T-helper 2 cell (primary cell): ENCODE measurements at regions not wholly inside any gene's neighbourhood (a gene's known extent, or its start where the extent isn't known, plus 50 kb on each side); places are given as distances from the start of the nearest gene placed in this dataset.
A peak's percentile ranks its signal among the peaks of the same experiment; 100 is the strongest.

ENCODE experiments used
- DNase-seq, 5 experiments: peaks; one replicate each; pipeline versions ENCODE4 v3.0.0 to v3.0.0-alpha.2; 2012 to 2022

DNA sequence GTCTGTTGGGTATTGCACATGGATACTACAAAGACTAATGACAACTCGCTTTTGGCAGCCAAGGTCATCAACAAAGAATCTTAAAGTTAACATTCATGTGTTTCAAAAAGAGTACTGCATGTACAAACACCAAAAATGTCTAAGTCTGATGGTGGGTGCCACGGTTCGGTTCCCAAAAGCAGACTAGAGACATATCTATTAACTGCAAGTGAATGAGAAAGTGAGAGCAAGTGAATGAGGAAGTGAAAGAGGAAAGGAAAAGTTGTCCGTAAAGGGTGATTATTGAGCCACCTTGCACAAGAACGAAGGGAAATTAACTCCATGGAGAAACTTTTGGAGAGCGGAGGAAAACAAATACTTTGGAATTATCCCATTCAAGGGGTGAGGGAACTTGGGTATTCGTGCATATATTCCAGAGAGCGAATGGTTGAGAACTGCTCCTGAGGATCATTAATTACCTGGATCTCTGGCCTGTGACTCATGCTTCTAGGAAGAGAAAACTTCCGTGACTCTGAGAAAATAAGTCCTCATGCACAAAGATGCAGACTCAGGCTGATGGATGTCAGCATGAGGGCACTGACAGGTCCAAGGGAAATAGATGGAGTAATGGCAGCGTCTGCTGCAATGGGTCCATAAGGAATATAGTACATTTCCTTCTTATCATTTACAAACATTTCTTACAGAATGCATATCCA, 336.5 kb upstream of the TGFBR2 start:
- DNase-seq, result no peak

- DNase-seq, result no peak
Observed at GRCh38 chr3:30271781-30272180, 334.6 kb upstream of the TGFBR2 start.

- DNase-seq, result no peak
Observed at GRCh38 chr3:30273304-30274072, 332.9 kb upstream of the TGFBR2 start.

GRCh38 chr3:30277494-30277893, 328.9 kb upstream of the TGFBR2 start:
- no peak for DNase-seq

- no peak for DNase-seq
Observed at GRCh38 chr3:30281526-30281925, 324.9 kb upstream of the TGFBR2 start.

DNA sequence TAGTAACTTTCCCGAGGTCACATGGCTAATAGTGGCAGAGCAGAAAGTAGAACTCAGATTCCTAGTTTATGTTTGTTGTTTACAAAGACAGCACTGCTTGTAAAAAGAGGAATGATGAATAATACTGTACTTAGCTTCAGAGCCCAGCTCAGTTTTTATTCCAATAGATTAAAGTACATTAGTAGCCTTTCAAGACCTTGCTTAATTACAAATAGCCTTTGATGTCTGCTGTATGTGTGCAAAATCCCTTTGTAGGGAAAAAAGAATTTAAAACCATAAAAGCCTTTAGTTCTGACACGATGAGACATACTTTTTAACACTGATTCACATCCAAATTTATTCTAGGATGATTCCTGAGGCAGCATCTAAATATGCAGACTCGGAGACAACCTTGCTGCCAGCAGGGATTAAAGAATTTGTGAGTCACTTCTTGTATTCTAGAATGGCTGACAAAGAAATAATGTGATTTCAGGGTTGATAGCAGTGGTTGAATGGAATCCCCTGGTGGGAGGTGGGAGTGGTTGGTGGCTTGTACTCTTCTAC, 324.2 kb upstream of the TGFBR2 start:
- no peak for DNase-seq

DNA sequence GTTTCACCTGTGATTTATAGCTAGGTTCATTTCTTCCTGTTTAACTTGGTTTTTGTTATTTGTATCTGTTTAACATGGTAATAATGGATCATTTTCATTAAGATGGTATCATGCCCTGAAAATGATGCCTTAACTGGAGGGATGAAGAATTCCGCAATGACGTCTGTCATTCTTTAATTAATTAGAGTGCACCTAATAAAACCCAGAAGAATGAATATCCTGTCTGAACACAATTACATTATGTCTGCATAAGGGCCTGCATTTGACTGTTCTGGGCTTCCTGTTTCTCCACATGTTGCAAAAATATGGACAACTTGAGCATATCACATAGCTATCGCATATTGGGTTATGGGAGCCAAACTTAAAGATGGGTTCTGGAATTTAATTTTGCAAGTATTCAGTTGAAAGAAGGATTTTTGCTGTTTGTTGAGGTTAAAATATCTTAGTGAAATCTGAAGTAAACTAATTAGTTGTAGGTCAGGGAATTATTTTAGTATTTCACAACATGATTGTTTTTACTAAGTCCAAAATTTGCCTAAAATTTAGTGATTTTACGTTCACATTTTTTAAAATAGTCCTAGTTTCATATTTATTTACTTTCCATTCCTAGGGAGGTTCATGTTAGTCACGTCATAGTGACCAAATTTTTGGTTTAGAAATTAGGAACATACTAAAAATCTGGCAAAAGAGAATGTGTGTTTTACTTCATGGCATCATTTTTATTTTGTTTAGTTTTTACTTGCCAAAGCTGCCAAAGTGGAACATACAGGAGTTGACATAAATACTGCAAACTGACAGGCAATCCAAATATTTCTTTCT, 321.0 kb upstream of the TGFBR2 start:
- DNase-seq, result no peak

DNA sequence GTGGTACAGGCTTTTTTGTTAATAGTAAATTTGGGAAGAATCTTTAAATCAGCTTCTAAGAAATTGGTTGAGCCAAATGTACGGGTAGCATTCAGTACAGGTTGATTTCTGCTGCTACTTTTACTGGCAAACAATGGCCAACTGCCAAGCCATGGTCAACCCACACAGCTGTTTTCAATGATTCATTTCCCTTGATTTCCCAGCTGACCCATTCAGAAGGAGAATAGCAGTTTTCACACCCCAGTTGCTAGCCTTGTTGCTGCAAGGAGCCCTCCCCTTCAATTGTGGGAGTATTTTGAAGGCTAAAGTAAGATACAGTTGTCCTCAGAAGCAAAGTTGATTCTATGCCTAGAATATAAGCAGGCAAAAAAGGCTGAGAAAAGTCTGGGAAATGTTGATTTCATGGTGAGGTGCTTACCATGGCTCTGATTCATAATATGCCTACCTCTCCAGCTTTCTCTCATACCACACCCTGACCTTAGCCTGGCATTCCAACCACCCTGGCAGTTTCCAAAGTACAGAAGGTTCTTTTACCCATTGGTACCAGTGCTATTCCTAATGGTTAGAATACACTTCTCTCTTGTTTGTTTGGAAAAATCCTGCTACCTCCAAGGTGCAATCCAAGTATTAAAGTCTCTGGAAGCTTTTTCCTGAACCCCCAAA, 320.3 kb upstream of the TGFBR2 start:
- no peak for DNase-seq

- DNase-seq, result no peak
Observed at GRCh38 chr3:30286811-30287210, 319.6 kb upstream of the TGFBR2 start.

DNA sequence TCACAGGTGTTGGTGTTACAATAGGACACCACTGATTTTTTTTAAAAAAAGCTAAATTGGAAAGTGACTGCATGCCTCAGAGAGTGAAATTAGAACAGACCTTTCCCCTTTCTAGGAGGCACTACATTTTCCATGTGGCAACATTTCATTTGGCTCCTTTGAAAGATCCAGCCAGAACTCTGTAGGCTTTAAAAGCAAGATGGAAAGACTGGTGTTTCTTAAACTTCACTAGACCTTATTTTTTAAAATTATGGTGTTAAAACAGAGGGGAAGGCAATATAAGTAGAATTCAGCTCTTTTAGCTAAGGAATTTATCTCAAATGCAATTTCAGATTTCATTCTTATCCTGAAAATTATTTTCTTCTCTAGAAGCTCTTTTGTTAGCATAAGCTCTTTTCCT, 317.6 kb upstream of the TGFBR2 start:
- no peak for DNase-seq

DNA sequence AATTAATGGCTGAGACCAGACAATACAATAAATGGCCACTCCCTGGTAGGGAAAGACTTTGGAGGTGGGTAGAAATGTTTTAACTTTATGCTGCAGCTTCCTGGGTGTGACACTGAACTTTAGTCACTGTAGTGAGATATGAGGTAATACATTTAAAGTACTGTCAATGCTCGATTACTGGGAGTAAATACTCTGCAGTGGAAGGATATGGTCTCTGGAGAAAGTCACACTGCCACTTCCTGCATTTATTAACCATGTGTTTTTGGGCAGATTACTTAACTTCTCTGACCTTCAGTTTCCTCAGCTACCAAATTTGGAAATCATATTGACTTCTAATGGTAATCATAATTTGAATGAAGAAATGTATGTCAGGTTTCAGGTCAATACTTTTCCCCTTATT, 317.1 kb upstream of the TGFBR2 start:
- DNase-seq, result no peak

- no peak for DNase-seq
Observed at GRCh38 chr3:30289766-30290165, 316.6 kb upstream of the TGFBR2 start.

DNA sequence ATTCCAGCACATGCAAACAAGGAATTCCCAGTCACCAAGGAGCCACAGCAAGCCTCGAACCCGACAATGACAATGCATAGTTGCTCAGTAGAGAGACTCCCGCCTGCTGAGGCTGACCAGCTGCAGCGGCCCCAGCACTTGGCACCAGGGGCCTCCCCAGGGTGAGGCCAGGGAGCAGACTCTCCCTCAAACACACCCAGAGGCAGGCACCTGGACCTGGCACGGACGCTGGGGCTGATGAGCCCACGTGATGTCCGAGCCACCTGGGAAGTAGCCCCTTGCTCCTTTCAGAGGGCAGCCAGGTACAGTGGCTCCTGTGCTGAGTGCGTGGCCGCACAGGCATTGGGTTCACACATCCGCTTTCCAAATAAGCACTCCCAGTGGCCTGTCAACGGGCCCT, 315.9 kb upstream of the TGFBR2 start:
- no peak for DNase-seq

DNA sequence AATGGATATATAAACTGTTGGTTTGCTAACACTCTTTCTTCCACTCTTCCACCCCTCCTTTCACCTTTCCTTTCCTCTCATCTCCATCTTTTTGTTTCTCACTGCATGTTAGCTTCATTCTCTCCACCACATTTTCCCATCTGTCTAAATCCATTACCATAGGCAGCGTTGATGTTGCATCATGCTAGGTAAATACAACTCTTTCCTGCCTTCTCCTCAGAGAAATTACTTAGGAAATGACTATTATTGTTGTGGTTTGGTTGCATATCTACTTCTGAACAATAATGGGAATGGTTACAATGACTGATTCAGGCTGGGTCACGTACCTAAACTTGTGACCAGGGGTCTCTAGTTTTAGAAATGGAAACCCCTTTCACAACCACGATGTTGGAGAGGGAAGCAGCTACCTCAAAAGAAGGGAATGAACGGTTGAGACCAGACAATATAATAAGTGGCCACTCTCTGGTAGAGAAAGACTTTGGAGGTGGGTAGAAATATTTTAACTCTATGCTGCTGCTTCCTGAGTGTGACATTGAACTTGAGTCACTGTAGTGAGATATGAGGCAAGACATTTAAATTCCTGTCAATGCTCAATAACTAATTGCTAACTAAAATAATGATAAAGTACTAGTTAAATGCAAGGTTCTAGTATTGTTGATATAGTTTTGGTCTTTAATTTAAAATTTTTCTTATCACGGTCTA, 314.1 kb upstream of the TGFBR2 start:
- no peak for DNase-seq

DNA sequence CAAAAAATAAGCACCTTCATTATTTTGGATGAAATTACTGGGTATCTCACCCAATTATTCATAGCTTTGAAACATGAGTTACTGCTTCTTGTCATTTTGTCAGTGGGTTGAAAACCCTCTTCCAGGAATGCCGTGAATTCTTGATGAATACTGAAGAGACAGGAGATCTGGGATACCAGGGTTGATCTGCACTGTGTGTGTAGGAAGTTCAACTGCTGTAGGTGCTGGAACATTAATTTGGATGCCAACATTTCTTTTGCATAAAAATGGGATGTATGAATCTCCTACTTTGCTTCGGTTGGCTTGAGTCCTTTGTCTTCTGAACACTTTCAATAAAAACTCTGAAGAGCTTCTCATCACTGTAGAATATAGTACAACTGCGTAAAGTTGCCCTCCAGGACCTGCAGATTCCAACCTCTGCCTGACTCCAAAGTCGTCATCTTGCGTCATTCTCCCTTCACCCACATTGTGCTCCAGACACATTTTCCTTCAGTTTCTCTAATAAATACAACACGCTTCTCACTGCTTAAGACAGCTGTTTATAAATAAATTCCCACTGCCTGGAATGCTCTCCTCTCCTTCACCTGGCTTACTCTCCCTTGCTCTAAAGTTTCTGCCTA, 312.7 kb upstream of the TGFBR2 start:
- DNase-seq, result no peak

DNA sequence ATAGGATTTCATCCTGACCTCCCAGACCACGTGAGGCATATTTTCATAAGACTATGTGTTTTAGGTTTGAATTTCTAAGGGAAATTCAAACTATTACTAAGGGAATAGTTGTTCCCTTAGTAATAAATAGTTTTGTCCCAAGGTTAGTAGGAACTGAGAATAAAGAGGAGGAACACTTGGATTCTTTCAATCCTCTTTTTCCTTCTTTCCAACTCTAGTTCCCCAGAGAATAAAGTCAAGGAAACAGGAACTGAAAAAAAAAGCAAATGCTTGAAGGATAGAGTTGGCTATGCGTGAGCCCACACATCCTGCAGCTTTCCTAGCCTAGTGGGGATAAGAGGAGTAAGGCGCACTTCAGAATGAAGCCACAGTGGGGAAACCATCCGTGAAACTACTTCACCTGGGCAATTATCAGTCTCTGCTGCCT, 312.1 kb upstream of the TGFBR2 start:
- DNase-seq, result no peak

- DNase-seq, result no peak
Observed at GRCh38 chr3:30297112-30297511, 309.3 kb upstream of the TGFBR2 start.

DNA sequence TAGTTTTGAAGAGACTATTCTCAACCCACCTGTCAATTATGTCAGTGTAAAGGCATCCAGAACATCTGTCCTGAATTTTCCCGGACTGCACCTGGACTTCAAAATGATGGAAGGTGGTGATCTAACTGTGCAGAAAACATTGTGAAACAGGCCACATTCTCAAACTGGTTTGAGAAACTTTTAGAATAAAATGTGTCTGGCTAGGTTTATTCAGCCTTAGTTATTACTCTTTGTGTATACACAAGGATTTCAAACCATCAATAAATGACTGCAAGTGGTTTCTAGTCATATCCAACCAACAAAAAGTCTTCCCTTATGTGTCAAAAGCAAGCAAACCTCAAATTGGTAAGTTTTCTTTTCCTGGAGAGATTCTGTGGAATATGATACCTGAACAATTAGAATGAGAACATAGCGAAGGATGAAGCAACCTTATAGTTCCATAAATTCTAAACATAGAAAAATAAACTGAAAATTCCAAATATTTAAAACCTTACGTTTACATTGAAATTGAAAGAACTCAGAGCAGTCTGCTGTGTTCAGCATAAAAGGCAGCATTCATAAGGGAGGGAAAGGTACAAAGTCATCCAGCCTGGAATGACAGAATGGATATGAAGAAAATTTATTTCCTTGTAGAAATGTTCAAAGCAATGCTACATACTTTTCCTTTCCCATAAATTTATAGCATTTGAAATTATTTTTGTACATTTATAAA, 306.6 kb upstream of the TGFBR2 start:
- DNase-seq, result no peak

DNA sequence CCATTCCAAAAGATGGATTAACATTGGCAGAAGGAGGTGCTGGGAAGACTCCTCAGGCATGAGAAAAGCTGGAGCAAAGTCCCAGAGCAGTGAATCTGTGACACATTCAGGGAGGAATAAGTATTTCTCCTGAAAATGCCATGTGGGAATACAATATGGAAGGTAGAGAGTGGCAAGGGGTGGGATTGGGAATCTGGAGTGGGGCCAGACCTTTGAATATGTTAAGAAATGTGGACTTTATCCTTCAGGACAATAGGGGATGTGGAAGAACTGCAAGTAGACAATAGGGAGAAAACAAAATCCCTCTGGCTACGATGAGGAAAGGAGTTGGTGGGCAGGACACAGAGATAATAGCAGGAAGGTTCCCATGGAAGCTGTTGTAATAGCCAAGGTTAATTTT, 305.6 kb upstream of the TGFBR2 start:
- DNase-seq, result no peak

- peak in 1 of 5 experiments; percentile 13 for DNase-seq
Observed at GRCh38 chr3:30302027-30302426, 304.4 kb upstream of the TGFBR2 start.

- DNase-seq, result no peak
Observed at GRCh38 chr3:30303770-30304169, 302.6 kb upstream of the TGFBR2 start.
